HepG2 (cell line): ENCODE measurements at regions not wholly inside any gene's neighbourhood (a gene's known extent, or its start where the extent isn't known, plus 50 kb on each side); places are given as distances from the start of the nearest gene placed in this dataset.

Experiments used
- FOSL1 ChIP-seq: sonication (generic); formaldehyde crosslinking; IDR thresholded peaks from 2 replicates; pipeline ENCODE4 v1.9.0; 2021; ENCODE audit warnings: missing genetic modification reagents, borderline replicate concordance
- NR2F1 ChIP-seq, 2 experiments: fragments of 450-650 bp in 1 of 2; formaldehyde crosslinking in 1 of 2; IDR thresholded peaks; 2 replicates each; pipeline versions ENCODE4 v1.5.0 to v1.6.1; 2016 to 2020; ENCODE audit warnings: mild to moderate bottlenecking in 1 of 2, missing compliant biosample characterization in 1 of 2, missing genetic modification reagents in 1 of 2, moderate library complexity in 1 of 2
- POLR2A ChIP-seq, 2 experiments: IDR thresholded peaks; 2 replicates each; pipeline ENCODE4 v1.6.1; 2011; ENCODE audit warnings: low read depth in 2 of 2, low read length in 2 of 2, mild to moderate bottlenecking in 1 of 2, moderate library complexity in 1 of 2; ENCODE audit not compliant: insufficient read depth in 1 of 2
- ZFP36 ChIP-seq: fragments of 150-350 bp; IDR thresholded peaks from 2 replicates; pipeline ENCODE4 v1.6.1; 2018; ENCODE audit warnings: borderline replicate concordance, low read length, low read depth; ENCODE audit not compliant: partially characterized antibody

DNA sequence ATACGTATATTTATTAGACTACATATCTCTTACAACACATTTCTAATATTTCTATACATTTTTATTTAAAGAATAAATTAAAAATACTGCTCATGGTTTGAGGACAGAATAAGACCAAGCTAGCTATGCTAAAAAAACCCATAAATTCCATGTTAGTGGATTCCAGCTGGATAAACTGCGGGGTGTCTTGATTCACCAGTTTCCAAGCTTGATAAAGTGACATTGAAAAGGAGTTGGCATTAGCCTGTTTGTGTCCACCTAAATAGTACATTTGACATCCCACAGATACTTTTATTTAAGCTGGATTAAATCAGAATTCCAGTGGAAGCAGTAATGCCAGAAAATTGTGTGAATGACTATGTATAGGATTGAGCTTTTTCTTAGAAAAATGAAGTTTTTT lies 80.1 kb downstream of the GABRA6 start:
- TF ChIP-seq POLR2A (IDR thresholded peaks at IDR 0.05; ENCODE audit: insufficient read depth in 1 of 2, low read depth in 2 of 2, low read length in 2 of 2) = no peak
- no peak for TF ChIP-seq ZFP36
- TF ChIP-seq NR2F1 (CRISPR knock-in tag; IDR thresholded peaks at IDR 0.05) = no peak
- TF ChIP-seq FOSL1 (CRISPR knock-in tag) = no peak
